ENCODE measurements at regions not wholly inside any gene's neighbourhood (a gene's known extent, or its start where the extent isn't known, plus 50 kb on each side); places are given as distances from the start of the nearest gene placed in this dataset.
A peak's percentile ranks its signal among the peaks of the same experiment; 100 is the strongest.

DNA sequence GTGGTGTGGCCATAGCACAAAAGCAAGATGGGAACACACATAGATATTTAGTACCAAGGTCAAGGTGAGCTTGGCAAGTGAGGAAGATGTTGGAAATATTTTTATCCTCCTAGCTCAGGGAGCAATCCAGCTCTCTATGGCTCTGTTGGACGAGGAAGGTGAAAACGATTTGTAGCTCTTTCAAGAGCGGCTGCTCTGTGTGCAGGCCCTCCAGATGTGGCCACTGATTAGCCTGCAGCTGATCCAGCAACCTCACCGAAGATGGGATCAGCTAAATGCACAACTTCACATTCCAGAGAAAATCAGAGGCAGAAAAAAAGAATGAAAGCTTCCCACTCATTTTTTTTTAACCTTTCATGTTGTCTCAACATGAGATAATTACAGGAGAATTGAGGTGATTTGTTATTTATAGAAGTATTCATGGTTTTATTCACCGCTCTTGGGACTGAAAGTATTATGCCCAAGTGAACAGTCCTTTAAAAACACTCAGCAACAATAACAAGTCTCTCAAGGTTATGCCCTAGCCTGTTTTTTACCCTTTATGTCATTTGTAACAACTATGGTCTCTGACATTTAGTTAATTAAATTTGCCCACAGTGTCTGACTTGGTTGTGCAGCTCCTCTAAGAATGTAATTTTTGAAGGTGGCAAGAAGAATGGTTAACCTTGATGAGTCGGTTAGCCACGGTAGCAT is 213.6 kb upstream of the ADARB2 start:
- TF ChIP-seq, protein P1, sequence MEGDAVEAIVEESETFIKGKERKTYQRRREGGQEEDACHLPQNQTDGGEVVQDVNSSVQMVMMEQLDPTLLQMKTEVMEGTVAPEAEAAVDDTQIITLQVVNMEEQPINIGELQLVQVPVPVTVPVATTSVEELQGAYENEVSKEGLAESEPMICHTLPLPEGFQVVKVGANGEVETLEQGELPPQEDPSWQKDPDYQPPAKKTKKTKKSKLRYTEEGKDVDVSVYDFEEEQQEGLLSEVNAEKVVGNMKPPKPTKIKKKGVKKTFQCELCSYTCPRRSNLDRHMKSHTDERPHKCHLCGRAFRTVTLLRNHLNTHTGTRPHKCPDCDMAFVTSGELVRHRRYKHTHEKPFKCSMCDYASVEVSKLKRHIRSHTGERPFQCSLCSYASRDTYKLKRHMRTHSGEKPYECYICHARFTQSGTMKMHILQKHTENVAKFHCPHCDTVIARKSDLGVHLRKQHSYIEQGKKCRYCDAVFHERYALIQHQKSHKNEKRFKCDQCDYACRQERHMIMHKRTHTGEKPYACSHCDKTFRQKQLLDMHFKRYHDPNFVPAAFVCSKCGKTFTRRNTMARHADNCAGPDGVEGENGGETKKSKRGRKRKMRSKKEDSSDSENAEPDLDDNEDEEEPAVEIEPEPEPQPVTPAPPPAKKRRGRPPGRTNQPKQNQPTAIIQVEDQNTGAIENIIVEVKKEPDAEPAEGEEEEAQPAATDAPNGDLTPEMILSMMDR (IDR thresholded peaks at IDR 0.05) = no peak
- no peak for TF ChIP-seq POLR2A (IDR thresholded peaks at IDR 0.05)
- no peak for ATAC-seq
- intact Hi-C loops (cut with DNase I) = no loop called here

DNA sequence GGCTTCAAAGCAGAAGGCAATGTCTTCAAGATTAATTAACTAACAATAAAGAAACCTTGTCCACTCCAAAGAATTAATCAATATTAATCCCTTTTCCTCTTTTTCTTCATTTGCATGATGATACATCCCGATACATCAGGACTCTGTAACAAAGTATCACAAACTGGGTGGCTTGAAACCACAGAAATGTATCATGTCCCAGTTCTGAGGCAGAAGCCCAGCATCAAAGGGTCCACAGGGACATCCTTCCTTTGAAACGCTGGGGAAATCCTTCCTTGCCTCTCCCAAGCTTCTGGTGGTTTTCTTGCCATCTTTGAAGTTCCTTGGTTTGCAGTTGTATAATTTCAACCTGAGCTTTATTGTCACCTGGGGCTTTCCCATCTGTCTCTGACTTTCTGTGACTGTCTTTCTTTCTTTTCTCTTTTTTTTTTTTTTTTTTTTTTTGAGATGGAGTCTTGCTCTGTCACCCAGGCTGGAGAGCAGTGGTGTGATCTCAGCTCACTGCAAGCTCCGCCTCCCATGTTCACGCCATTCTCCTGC is 210.2 kb upstream of the ADARB2 start:
- H3K27ac ChIP-seq = no peak overlapping the region
- 52% methylated on average over 3 of the region's 4 CpGs for WGBS (ENCODE audit: insufficient coverage, low coverage, low lambda C conversion rate, missing lambda C conversion rate)
- no peaks in the 10 kb centered on the region for H3K27me3 ChIP-seq
- no peaks in the 10 kb centered on the region for H3K36me3 ChIP-seq
- intact Hi-C loops (cut with DNase I) = no loop called here
- ATAC-seq = no peak
- no peak overlapping the region for H3K4me3 ChIP-seq
- no peak for TF ChIP-seq POLR2A (IDR thresholded peaks at IDR 0.05)
- TF ChIP-seq, protein P1 (IDR thresholded peaks at IDR 0.05) = no peak
- no peaks in the 10 kb centered on the region for H3K9me3 ChIP-seq
- no peaks in the 10 kb centered on the region for H3K4me1 ChIP-seq
- DNase-seq = no peak

More for the DNA sequence above, 213.6 kb upstream of the ADARB2 start:
- Histone ChIP-seq H3K27me3 (no peaks in the 10 kb centered on the region), H3K4me1 (no peaks in the 10 kb centered on the region), H3K4me3 (no peak overlapping the region), H3K9me3 (no peaks in the 10 kb centered on the region), H3K27ac (no peak overlapping the region), H3K36me3 (no peaks in the 10 kb centered on the region)
- WGBS (ENCODE audit: insufficient coverage, low coverage, low lambda C conversion rate, missing lambda C conversion rate) = 59% methylated on average over 7 of the region's 7 CpGs
- no peak for DNase-seq

DNA sequence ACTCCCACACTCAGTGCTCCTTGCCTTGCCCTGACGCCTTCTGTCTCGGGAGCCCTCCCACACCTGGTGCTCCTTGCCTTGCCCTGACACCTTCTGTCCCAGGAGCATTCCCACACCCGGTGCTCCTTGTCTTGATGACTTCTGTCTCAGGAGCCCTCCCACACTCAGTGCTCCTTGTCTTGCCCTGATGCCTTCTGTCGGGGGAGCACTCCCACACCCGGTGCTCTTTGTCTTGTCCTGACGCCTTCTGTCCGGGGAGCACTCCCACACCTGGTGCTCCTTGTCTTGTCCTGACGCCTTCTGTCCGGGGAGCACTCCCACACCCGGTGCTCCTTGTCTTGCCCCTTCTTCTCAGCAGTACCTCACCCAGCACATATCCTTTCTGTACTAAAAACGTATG is 207.2 kb upstream of the ADARB2 start:
- 72% methylated on average over 11 of the region's 11 CpGs for WGBS (ENCODE audit: insufficient coverage, low coverage, low lambda C conversion rate, missing lambda C conversion rate)
- peak in 1 of 4 donors; percentile 23 for ATAC-seq
- Histone ChIP-seq H3K4me1 (no peaks in the 10 kb centered on the region), H3K4me3 (no peak overlapping the region), H3K36me3 (no peaks in the 10 kb centered on the region), H3K9me3 (no peaks in the 10 kb centered on the region), H3K27me3 (no peaks in the 10 kb centered on the region), H3K27ac (no peak overlapping the region)
- intact Hi-C loops (cut with DNase I) = no loop called here
- no peak for DNase-seq
- TF ChIP-seq, protein P1 (IDR thresholded peaks at IDR 0.05) = no peak
- TF ChIP-seq POLR2A (IDR thresholded peaks at IDR 0.05) = no peak

DNA sequence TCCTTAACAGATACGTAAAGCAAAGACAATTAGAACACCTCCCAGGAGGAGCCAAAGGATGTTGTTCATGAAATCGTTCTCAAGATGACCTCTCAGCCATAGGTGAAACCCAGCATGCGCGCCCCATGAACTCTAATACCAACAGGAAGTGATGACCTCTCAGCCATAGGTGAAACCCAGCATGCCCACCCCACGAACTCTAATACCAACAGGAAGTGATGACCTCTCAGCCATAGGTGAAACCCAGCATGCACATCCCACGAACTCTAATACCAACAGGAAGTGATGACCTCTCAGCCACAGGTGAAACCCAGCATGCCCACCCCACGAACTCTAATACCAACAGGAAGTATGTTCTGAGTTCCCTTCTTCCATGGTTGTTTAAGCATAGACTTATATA is 205.2 kb upstream of the ADARB2 start:
- intact Hi-C loops (cut with DNase I) = no loop called here
- no peaks in the 10 kb centered on the region for H3K9me3 ChIP-seq
- TF ChIP-seq POLR2A (IDR thresholded peaks at IDR 0.05) = no peak
- TF ChIP-seq, protein P1 (IDR thresholded peaks at IDR 0.05) = no peak
- DNase-seq = no peak
- H3K27ac ChIP-seq = no peak overlapping the region
- no peak for ATAC-seq
- no peak overlapping the region for H3K4me3 ChIP-seq
- 31% methylated on average over 5 of the region's 7 CpGs for WGBS (ENCODE audit: insufficient coverage, low coverage, low lambda C conversion rate, missing lambda C conversion rate)
- no peaks in the 10 kb centered on the region for H3K4me1 ChIP-seq
- H3K36me3 ChIP-seq = no peaks in the 10 kb centered on the region
- H3K27me3 ChIP-seq = no peaks in the 10 kb centered on the region

Data from right lobe of liver (tissue), 6 donors.